Superior temporal gyrus (tissue), 1 donor: ENCODE measurements at regions not wholly inside any gene's neighbourhood (a gene's known extent, or its start where the extent isn't known, plus 50 kb on each side); places are given as distances from the start of the nearest gene placed in this dataset.
"Not testable (repeated sequence)": the region's sequence is repeated elsewhere in the genome, so short reads cannot be mapped to it uniquely, and the experiment has no call there.

Source experiments
- DNase-seq: peaks from one replicate; pipeline ENCODE4 v3.0.0-alpha.2; 2016; ENCODE audit errors: extremely low spot score

GRCh38 chrX:69431420-69431819 lies 72.7 kb upstream of the NALF2 start:
- no peak for DNase-seq

- DNase-seq = no peak
These were observed 73.3 kb upstream of the NALF2 start for GRCh38 chrX:69430785-69431184.

GRCh38 chrX:69429339-69430015 lies 74.6 kb upstream of the NALF2 start:
- no peak for DNase-seq

GRCh38 chrX:69428216-69428615 lies 75.9 kb upstream of the NALF2 start:
- no peak for DNase-seq

- no peak for DNase-seq
These were observed 79.2 kb upstream of the NALF2 start for GRCh38 chrX:69424910-69425309.

- DNase-seq = peak; percentile 11
These were observed 80.0 kb upstream of the NALF2 start for GRCh38 chrX:69424161-69424560.

- DNase-seq = not testable (repeated sequence)
These were observed 81.9 kb upstream of the NALF2 start for GRCh38 chrX:69422208-69422607.

- no peak for DNase-seq
These were observed 88.4 kb upstream of the NALF2 start for GRCh38 chrX:69415698-69416097.

GRCh38 chrX:69412661-69413060 lies 91.5 kb upstream of the NALF2 start:
- DNase-seq = no peak

- DNase-seq = no peak
These were observed 105.2 kb upstream of the NALF2 start for GRCh38 chrX:69398881-69399280.

GRCh38 chrX:69396916-69397315 lies 107.2 kb upstream of the NALF2 start:
- no peak for DNase-seq

- DNase-seq = no peak
These were observed 108.8 kb upstream of the NALF2 start for GRCh38 chrX:69395306-69395705.

- DNase-seq = no peak
These were observed 115.0 kb upstream of the NALF2 start for GRCh38 chrX:69389101-69389501.

- DNase-seq = no peak
These were observed 115.6 kb upstream of the NALF2 start for GRCh38 chrX:69388526-69388925.

GRCh38 chrX:69387567-69388487 lies 116.3 kb upstream of the NALF2 start:
- DNase-seq = peak; percentile 32

GRCh38 chrX:69386681-69387080 lies 117.4 kb upstream of the NALF2 start:
- DNase-seq = no peak

- DNase-seq = no peak
These were observed 124.7 kb upstream of the NALF2 start for GRCh38 chrX:69379412-69379811.

GRCh38 chrX:69374569-69374968 lies 129.6 kb upstream of the NALF2 start:
- DNase-seq = no peak

- DNase-seq = no peak
These were observed 131.7 kb upstream of the NALF2 start for GRCh38 chrX:69372435-69372834.

GRCh38 chrX:69371159-69371558 lies 133.0 kb upstream of the NALF2 start:
- DNase-seq = no peak

GRCh38 chrX:69369999-69370398 lies 134.1 kb upstream of the NALF2 start:
- no peak for DNase-seq

GRCh38 chrX:69366183-69366582 lies 137.9 kb upstream of the NALF2 start:
- DNase-seq = no peak

GRCh38 chrX:69365755-69366154 lies 138.4 kb upstream of the NALF2 start:
- no peak for DNase-seq
